Loucy (cell line): ENCODE measurements at regions not wholly inside any gene's neighbourhood (a gene's known extent, or its start where the extent isn't known, plus 50 kb on each side); places are given as distances from the start of the nearest gene placed in this dataset.

ENCODE experiments used
- EZH2phosphoT487 ChIP-seq: fragments of 200-600 bp; IDR thresholded peaks from 2 replicates; pipeline ENCODE4 v1.6.1; 2018; ENCODE audit warnings: antibody characterized with exemption, mild to moderate bottlenecking, moderate library complexity, borderline replicate concordance
- TF ChIP-seq, protein P1 (sequence below): fragments of 200-600 bp; sonication (generic); conservative IDR thresholded peaks from 2 replicates; pipeline ENCODE4 v1.5.1; 2014; ENCODE audit warnings: mild to moderate bottlenecking, antibody characterized with exemption, low read length

DNA sequence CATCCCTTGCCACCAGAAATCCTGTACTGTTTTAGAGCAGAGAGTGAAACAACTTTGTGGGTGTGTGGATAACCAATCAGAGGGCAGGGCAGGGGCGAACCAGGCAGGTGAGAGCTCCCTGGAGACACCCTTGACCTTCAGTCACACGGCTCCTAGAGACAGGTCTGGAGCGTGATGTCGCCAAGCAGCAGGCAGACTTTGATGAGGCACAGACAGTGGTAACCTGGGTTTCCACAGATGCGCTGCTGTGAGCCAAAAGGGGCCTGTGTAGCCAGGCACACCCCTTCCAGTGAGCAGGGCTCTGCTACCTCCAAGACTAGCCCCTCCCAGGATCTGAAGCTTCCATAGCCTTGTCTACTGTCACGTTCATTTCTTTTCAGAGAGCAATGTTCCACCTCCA lies 317.8 kb upstream of the ADCY2 start:
- TF ChIP-seq, protein P1, sequence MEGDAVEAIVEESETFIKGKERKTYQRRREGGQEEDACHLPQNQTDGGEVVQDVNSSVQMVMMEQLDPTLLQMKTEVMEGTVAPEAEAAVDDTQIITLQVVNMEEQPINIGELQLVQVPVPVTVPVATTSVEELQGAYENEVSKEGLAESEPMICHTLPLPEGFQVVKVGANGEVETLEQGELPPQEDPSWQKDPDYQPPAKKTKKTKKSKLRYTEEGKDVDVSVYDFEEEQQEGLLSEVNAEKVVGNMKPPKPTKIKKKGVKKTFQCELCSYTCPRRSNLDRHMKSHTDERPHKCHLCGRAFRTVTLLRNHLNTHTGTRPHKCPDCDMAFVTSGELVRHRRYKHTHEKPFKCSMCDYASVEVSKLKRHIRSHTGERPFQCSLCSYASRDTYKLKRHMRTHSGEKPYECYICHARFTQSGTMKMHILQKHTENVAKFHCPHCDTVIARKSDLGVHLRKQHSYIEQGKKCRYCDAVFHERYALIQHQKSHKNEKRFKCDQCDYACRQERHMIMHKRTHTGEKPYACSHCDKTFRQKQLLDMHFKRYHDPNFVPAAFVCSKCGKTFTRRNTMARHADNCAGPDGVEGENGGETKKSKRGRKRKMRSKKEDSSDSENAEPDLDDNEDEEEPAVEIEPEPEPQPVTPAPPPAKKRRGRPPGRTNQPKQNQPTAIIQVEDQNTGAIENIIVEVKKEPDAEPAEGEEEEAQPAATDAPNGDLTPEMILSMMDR = no peak
- TF ChIP-seq EZH2phosphoT487 = no peak
